K562 (cell line): ENCODE measurements at regions not wholly inside any gene's neighbourhood (a gene's known extent, or its start where the extent isn't known, plus 50 kb on each side); places are given as distances from the start of the nearest gene placed in this dataset.

Experiments
- ATAC-seq: fragments of 200-7000 bp; cut with Tn5 transposase; 3 replicates; pipeline ENCODE4 v1.9.1; 2020; ENCODE audit warnings: moderate library complexity
- BruUV-seq: library from RNA; stranded (reverse); fragments of 400-500 nt; replicated peaks from 2 replicates; lab custom pipeline; 2021; lab: Mats Ljungman, UMichigan
- CTCF ChIA-PET: fragments of 300-600 bp; formaldehyde crosslinking; extraction: SDS; loops from one replicate; lab custom pipeline; 2021; ENCODE audit warnings: low intra/inter-chr PET ratio; lab: Yijun Ruan, JAX
- POLR2A ChIA-PET: fragments of 300-600, 350-650 bp; sonication (Branson Sonifier 250); formaldehyde crosslinking; extraction: SDS; loops from one replicate; lab custom pipeline; 2021; ENCODE audit warnings: antibody characterized with exemption, inconsistent platforms; lab: Yijun Ruan, JAX
- DNase-seq, 4 experiments: peaks; one replicate each; pipeline versions ENCODE4 v3.0.0 to v3.0.0-alpha.2; 2011 to 2018; ENCODE audit warnings: low spot score in 3 of 4, mixed read lengths in 3 of 4; ENCODE audit errors: extremely low read depth in 1 of 4
- FAIRE-seq: peaks from 2 replicates; lab custom pipeline; 2011; peaks lifted over from hg19 to GRCh38; lab: Jason Lieb, UNC
- H2AFZ ChIP-seq: 2 replicates; pipeline ENCODE4 v1.6.0; 2011; ENCODE audit warnings: low read depth, low read length, control low read depth, inconsistent platforms
- H3K27ac ChIP-seq: fragments of 200-600 bp; 3 replicates; pipeline ENCODE4 v1.8.0; 2011; ENCODE audit warnings: low read depth, mild to moderate bottlenecking, control low read depth, inconsistent platforms, low read length, moderate library complexity, mixed read lengths; ENCODE audit errors: extremely low read depth
- H3K27me3 ChIP-seq, 2 experiments: fragments of 300-600 bp in 1 of 2; 2 replicates in 1 of 2; 3 replicates in 1 of 2; pipeline versions ENCODE4 v1.6.0 to v1.8.0; 2011; ENCODE audit warnings: inconsistent platforms in 2 of 2, low read length in 2 of 2, mild to moderate bottlenecking in 1 of 2, mixed read lengths in 1 of 2, moderate library complexity in 1 of 2; ENCODE audit not compliant: control insufficient read depth in 2 of 2, insufficient read depth in 2 of 2
- H3K36me3 ChIP-seq: fragments of 300-600 bp; 3 replicates; pipeline ENCODE4 v1.8.0; 2011; ENCODE audit warnings: mild to moderate bottlenecking, low read length, inconsistent platforms; ENCODE audit not compliant: control insufficient read depth, insufficient read depth
- H3K4me1 ChIP-seq, 2 experiments: fragments of 200-600 bp in 1 of 2; replicated peaks in 1 of 2; 2 replicates in 1 of 2; 3 replicates in 1 of 2; pipeline versions ENCODE4 v1.5.1 to v1.8.0; 2011; ENCODE audit warnings: inconsistent platforms in 2 of 2, low read length in 2 of 2, mild to moderate bottlenecking in 1 of 2, mixed read lengths in 1 of 2, moderate library complexity in 1 of 2; ENCODE audit not compliant: control insufficient read depth in 2 of 2, insufficient read depth in 2 of 2
- H3K4me2 ChIP-seq: 2 replicates; pipeline ENCODE4 v1.6.1; 2011; ENCODE audit warnings: low read length, control low read depth, inconsistent platforms, mixed read lengths; ENCODE audit not compliant: insufficient read depth
- H3K4me3 ChIP-seq: fragments of 200-600 bp; sonication (generic), shearing (Covaris generic); 2 replicates; pipeline ENCODE4 v1.5.1; 2016; ENCODE audit warnings: control low read depth, inconsistent platforms
- H3K79me2 ChIP-seq: fragments of 200-600 bp; 3 replicates; pipeline ENCODE4 v1.8.0; 2011; ENCODE audit warnings: low read length, inconsistent platforms; ENCODE audit not compliant: control insufficient read depth, insufficient read depth
- H3K9ac ChIP-seq, 2 experiments: 2 replicates each; pipeline versions ENCODE4 v1.6.0 to v1.6.1; 2011; ENCODE audit warnings: low read depth in 2 of 2, low read length in 2 of 2, control low read depth in 1 of 2, inconsistent platforms in 1 of 2, mild to moderate bottlenecking in 1 of 2, mixed read lengths in 1 of 2; ENCODE audit not compliant: insufficient read depth in 1 of 2
- H3K9me1 ChIP-seq: one replicate; pipeline ENCODE4 v1.6.0; 2011; ENCODE audit warnings: inconsistent platforms, mild to moderate bottlenecking, low read length, moderate library complexity; ENCODE audit not compliant: control insufficient read depth, insufficient read depth
- H3K9me3 ChIP-seq: replicated peaks from 2 replicates; pipeline ENCODE4 v1.5.1; 2011; ENCODE audit warnings: low read depth, low read length, inconsistent platforms; ENCODE audit not compliant: control insufficient read depth, insufficient read depth
- H4K20me1 ChIP-seq: replicated peaks from 2 replicates; pipeline ENCODE4 v1.6.1; 2011; ENCODE audit warnings: low read length, inconsistent platforms, mixed read lengths; ENCODE audit not compliant: control insufficient read depth, insufficient read depth
- BRD9 ChIP-seq: fragments of 450-650 bp; IDR thresholded peaks from 2 replicates; pipeline ENCODE4 v1.6.1; 2018; ENCODE audit warnings: low read depth; ENCODE audit not compliant: partially characterized antibody
- DACH1 ChIP-seq: fragments of 450-650 bp; IDR thresholded peaks from 2 replicates; pipeline ENCODE4 v1.6.1; 2018; ENCODE audit not compliant: partially characterized antibody
- FOXJ2 ChIP-seq: fragments of 200-800 bp; sonication (Bioruptor generic); IDR thresholded peaks from 2 replicates; pipeline ENCODE4 v1.6.1; 2016; ENCODE audit warnings: missing genetic modification characterization, missing compliant biosample characterization
- FOXK1 ChIP-seq: sonication (generic); formaldehyde crosslinking; IDR thresholded peaks from 2 replicates; pipeline ENCODE4 v1.8.0; 2022; ENCODE audit warnings: missing genetic modification reagents, mild to moderate bottlenecking, borderline replicate concordance
- FOXO4 ChIP-seq: fragments of 450-650 bp; formaldehyde crosslinking; IDR thresholded peaks from 2 replicates; pipeline ENCODE4 v1.4.0; 2020; ENCODE audit warnings: mild to moderate bottlenecking, moderate library complexity
- NR1H2 ChIP-seq: sonication (generic); formaldehyde crosslinking; IDR thresholded peaks from 2 replicates; pipeline ENCODE4 v1.4.0; 2020; ENCODE audit warnings: mild to moderate bottlenecking, missing genetic modification reagents
- WGBS: fragments of 100-300 bp; shearing (Covaris generic); methylation state at CpG from one replicate; pipeline ENCODE4 v1.1.6; 2016; ENCODE audit warnings: low coverage, mixed read lengths; ENCODE audit not compliant: insufficient coverage; ENCODE audit errors: missing lambda C conversion rate; 5-methylcytosine and 5-hydroxymethylcytosine counted together
- in situ Hi-C: fragments of 300-500 bp; cut with MboI; formaldehyde crosslinking; loops from 4 replicates; pipeline ENCODE4 v1.15.0; 2018; ENCODE audit warnings: inconsistent platforms, mixed read lengths
- intact Hi-C: fragments of 100-400 bp; cut with micrococcal nuclease; formaldehyde crosslinking; loops from 2 replicates; pipeline ENCODE4 v1.14.2; 2022

- no peaks in the 10 kb centered on the region; the same call in 1 of the 2 replicates for H4K20me1 ChIP-seq
- DNase-seq = no peak
- TF ChIP-seq FOXK1 (CRISPR knock-in tag) = no peak
- TF ChIP-seq BRD9 = no peak
- no peak for TF ChIP-seq FOXO4 (CRISPR knock-in tag)
- TF ChIP-seq DACH1 = peak; percentile 80
- no peak for TF ChIP-seq NR1H2 (CRISPR knock-in tag)
- TF ChIP-seq FOXJ2 (tag) = no peak
- ChIA-PET CTCF (no interaction called here), POLR2A (interaction anchor here (0.6 kb wide), 2 partner anchors 15 to 39 kb away, joined by 3 read pairs; no protein-coding TSS in a partner anchor)
- H3K79me2 ChIP-seq = no peaks in the 10 kb centered on the region
- no peak overlapping the region for H2AFZ ChIP-seq
- no peak overlapping the region for H3K27ac ChIP-seq
- 2% methylated on average over 3 of the region's 3 CpGs for WGBS
- intact Hi-C loops = no loop called here
- no peaks in the 10 kb centered on the region for H3K9me1 ChIP-seq
- in situ Hi-C loops = no loop called here
- no peak overlapping the region for H3K4me2 ChIP-seq
- H3K4me1 ChIP-seq = no peaks in the 10 kb centered on the region
- H3K4me3 ChIP-seq = no peak overlapping the region
- no peak for FAIRE-seq
- no peaks in the 10 kb centered on the region for H3K9me3 ChIP-seq
- ATAC-seq = no peak
- no TSS peak for BruUV-seq
- no peaks in the 10 kb centered on the region for H3K36me3 ChIP-seq
- peaks cover 6 to 16% of the 10 kb centered on the region in 2 experiments; a peak in 4 of 5 replicates for H3K27me3 ChIP-seq
- no peak overlapping the region for H3K9ac ChIP-seq
Observed at GRCh38 chr9:38295764-38296163, 96.7 kb upstream of the ALDH1B1 start.
